ENCODE measurements at regions not wholly inside any gene's neighbourhood (a gene's known extent, or its start where the extent isn't known, plus 50 kb on each side); places are given as distances from the start of the nearest gene placed in this dataset.

GRCh38 chr7:17534348-17534747 is 235.9 kb downstream of the AHR start:
- TF ChIP-seq CTCF (IDR thresholded peaks at IDR 0.05) = no peak
- TF ChIP-seq POLR2A (IDR thresholded peaks at IDR 0.05) = no peak
